Activated CD4-positive, alpha-beta T cell treated with anti-CD3 and anti-CD28 coated beads, Interleukin-2, amount 50 U/mL, for 16 hours (primary cell): ENCODE measurements at regions not wholly inside any gene's neighbourhood (a gene's known extent, or its start where the extent isn't known, plus 50 kb on each side); places are given as distances from the start of the nearest gene placed in this dataset.

Source experiments
- DNase-seq: peaks from one replicate; pipeline ENCODE4 v3.0.0-alpha.2; 2020

DNA sequence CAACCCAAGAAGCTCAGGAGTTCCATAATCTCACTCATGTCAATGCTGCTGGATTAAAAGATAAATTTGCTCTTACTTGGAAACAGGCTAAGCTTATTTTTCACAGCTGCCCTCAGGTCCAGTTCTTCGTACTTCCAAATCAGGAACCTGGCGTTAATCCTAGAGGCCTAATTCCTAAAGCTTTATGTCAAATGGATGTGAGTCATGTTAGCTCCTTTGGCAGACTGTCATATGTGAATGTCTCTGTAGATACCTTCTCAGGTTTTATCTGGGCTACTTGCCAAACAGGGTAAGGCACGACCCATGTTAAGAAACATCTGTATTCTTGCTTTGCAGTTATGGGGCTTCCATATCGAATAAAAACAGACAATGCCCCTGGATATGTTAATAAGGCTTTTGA is 504.6 kb downstream of the ALG10 start:
- no peak for DNase-seq

DNA sequence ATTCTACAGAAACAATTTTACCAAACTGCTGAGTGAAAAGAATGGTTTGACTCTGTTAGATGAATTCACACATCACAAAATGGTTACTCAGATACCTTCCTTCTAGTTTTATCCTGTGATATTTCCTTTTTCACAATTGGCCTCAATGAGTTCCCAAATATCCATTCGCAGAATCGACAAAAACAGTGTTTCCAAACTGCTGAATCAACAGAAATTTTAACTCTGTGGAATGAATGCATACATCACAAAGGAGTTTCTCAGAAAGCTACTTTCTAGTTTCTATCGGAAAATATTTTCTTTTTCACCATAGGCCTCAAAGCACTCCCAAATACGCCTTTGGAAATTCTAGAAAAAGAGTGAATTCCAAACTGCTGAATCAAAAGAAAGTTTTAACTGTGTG is 525.0 kb downstream of the ALG10 start:
- no peak for DNase-seq

DNA sequence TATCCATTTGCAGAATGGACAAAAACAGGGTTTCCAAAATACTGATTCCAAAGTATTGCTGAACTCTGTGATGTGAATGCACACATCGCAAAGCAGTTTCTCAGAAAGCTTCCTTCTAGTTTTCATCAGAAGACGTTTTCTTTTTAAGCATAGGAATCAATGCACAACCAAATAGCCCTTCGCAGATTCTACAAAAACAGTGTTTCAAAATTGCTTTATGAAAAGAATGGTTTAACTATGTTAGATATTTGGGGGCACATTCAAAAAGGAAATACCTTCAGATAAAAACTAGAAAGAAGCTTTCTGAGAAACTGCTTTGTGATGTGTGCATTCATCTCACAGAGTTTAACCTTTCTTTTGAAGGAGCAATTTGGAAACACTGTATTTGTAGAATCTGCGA is 569.7 kb downstream of the ALG10 start:
- DNase-seq, result no peak

- no peak for DNase-seq
Measured at GRCh38 chr12:34595749-34596733, 573.7 kb downstream of the ALG10 start.

DNA sequence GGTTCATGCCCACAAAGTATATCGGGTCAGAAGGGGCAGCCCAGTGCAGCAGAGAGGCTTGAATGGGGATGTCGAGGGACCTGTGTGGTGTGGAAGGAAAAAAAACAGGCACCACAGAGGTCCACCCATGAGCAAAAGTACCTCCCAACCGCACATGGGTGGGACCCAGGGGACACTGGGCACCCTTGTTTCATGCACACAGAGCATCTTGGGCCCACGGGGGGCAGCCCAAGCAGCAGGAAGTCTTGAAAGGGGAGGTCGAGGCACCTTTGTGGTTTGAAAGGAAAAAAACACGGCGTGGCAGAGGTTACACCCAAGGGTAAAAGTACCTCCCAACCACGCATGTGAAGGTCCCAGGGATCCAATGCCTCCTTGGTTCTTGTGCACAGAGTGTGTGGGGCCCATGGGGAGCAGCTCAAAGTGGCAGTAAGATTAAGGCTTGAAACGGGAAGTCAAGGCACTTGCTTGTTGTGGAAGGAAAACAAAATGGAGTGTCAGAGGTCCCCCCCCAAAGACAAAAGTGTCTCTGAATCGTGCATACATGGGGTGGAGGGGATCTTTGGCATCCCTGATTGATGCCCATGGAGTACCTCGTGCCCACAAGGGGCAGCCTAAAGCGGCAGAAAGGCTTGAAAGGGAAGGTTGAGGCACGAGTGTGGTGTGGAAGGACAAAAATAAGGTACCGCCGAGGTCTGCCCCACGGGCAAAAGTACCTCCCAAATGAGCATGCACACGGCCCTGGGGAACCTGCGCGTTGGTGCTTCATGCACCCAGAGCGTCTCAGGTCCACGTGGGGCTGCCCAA is 575.5 kb downstream of the ALG10 start:
- DNase-seq, result no peak

- DNase-seq, result no peak
Measured at GRCh38 chr12:34598352-34598827, 576.1 kb downstream of the ALG10 start.

DNA sequence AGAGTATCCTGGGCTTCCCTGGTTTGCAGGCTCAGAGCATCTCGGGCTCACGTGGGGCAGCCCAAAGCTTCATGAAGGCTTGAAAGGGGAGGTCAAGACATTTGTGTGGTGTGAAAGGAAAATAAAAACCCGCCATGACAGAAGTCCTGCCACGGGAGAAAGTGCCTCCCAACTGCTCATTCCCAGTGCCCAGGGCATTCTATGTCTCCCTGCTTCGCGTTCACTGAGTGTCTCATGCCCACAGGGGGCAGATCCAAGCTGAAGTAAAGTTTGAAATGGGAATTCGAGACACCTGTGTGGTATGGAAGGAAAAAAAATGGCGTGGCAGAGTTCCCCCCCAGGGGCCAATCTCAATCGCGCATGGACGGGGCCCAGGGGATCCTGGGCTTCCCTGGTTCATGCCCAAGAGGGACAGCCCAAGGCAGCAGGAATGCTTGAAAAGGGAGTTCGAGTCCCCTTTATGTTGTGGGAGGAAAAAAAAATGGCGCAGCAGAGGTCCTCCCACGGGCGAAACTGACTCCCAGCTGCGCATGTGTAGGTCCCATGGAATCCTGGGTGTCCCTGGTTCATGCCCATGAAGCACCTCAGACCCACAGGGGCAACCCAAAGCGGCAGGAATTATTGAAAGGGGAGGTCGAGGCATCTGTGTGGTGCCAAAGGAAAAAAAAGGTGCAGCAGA is 576.7 kb downstream of the ALG10 start:
- no peak for DNase-seq

- DNase-seq, result no peak
Measured at GRCh38 chr12:34599530-34600513, 577.5 kb downstream of the ALG10 start.

DNA sequence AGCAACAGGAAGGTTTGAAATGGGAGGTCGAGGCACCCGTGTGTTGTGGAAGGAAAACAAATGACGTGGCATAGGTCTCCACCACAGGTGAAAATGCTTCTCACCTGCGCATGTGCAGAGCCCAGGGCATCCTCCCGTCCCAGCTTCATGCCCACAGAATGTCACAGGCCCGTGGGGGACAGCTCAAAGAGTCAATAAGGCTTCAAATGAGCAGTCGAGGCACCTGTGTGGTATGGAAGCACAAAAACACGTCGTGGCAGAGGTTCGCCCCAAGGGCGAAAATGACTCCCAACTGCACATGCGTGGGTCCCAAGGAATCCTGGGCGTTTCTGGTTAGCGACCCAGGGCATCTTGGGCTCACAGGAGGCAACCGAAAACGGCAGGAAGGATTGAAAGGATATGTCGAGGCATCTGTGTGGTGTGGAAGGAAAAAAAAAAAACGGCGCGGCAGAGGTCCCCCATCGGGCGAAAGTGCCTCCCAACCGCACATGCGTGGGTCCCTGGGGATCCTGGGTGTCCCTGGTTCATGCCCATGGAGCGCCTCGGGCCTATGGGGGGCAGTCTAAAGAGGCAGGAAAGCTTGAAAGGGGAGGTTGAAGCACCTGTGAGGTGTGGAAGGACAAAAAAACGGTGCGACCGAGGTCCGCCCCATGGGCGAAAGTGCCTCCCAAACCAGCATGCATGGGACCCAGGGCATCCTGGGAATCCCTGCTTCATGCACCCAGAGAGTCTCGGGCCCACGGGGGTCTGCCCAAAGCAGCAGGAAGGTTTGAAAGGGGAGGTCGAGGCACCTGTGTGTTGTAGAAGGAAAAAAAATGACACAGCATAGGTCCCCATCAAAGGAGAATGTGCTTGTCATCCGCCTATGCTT is 578.5 kb downstream of the ALG10 start:
- DNase-seq, result no peak

GRCh38 chr12:34601689-34602088 is 579.4 kb downstream of the ALG10 start:
- DNase-seq, result no peak

DNA sequence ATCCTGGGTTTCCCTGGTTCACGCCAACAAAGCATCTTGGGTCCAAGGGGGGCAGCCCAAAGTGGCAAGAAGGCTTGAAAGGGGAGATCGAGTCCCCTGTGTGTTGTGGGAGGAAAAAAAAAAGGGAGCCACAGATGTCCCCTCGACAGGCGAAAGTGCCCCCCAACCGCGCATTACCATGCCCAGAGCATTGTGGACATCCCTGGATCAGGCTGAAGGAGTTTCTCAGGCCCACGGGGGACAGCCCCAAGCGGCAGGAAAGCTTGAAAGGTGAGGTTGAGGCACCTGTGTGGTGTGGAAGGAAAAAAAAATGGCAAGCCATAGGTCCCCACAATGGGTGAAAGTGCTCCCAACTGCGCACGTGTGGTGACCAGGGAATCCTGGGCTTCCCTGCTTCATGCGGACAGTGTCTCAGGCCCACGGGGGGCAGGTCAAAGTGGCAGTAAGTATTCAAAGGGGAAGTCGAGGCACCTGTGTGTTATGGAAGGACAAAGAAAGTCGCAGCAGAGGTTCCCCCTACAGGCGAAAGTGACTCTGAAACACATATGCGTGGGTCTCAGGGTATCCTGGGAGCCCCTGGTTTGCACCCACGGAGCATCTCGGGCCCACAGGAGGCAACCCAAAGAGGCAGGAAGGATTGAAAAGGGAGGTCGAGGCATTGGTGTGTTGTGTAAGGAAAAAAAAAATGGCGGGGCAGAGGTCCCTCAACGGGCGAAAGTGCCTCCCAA is 580.1 kb downstream of the ALG10 start:
- DNase-seq, result no peak

GRCh38 chr12:34603382-34604035 is 581.2 kb downstream of the ALG10 start:
- no peak for DNase-seq

DNA sequence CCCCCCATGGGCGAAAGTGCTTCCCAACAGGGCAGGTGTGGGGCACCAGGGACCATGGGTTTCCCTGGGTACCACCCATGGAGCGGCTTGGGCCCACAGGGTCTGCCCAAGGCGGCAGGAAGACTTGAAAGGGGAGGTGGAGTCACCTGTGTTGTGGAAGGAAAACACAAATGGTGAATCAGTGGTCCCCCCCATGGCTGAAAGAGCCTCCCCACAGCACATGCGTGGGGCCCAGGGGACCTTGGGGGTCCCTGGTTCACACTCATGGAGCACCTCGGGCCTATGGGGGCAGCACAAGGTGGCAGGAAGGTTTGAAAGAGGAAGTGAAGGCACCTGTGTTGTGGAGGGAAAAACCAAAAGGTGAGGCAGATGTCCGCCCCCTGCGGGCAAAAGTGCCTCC is 581.9 kb downstream of the ALG10 start:
- no peak for DNase-seq

- DNase-seq, result no peak
Measured at GRCh38 chr12:34604631-34605509, 582.6 kb downstream of the ALG10 start.

GRCh38 chr12:34605510-34605887 is 583.2 kb downstream of the ALG10 start:
- DNase-seq, result no peak

DNA sequence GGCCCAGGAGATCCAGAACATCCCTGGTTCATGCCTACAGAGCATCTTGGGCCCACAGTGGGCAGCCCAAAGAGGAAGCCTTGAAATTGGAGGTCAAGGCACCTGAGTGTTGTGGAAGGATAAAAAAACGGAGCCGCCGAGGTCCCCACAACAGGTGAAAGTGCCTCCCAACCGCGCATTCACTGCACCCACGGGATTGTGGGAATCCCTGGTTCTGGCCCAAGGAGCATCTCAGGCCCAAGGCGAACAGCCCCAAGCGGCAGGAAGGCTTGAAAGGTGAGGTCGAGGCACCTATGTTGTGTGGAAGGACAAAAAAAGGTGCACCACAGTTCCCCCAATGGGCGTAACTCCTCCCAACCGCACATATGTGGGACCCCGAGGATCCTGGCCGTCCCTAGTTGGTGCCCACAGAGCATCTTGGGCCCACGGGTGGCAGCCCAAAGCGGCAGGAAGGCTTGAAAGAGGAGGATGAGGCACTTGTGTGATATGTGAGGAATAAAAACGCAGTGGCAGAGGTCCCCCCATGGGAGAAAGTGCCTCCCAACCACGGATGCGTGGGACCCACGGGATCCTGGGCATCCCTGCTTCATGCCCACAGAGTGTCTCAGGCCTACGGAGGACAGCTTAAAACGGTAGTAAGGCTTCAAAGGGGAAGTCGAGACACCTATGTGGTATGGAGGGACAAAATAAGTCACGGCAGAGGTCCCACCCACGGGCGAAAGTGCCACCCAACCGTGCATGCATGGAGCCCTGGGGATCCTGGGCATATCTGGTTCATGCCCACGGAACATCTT is 583.9 kb downstream of the ALG10 start:
- no peak for DNase-seq

DNA sequence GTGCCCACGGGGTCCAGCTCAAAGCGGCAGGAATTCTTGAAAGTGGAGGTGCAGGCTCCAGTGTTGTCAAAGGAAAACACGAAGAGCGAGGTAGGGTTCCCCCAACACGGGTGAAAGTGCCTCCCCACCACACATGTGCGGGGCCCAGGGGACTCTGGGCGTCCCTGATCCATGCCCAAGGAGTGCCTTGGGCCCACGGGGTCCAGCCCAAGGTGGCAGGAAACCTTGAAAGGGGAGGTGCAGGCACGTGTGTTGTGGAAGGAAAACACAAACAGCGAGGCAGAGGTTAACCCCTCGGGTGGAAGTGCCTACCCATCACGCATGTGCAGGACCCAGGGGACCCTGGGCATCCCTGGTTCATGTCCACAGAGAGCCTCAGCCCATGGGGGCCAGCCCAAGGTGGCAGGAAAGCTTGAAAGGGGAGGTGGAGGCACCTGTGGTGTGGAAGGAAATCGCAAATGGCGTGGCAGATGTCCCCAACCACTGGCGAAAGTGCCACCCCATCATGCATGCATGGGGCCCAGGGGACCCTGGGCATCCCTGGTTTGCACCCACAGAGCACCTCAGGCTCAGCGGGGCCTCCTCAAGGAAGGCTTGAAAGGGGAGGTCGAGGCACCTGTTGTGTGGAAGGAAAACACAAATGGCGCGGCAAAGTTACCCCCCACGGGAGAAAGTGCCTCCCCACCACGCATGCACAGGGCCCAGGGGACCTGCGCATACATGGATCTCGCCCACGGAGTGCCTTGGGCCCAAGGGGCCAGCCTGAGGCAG is 584.6 kb downstream of the ALG10 start:
- DNase-seq, result no peak
